NCI-H2081 (cell line): ENCODE measurements at regions not wholly inside any gene's neighbourhood (a gene's known extent, or its start where the extent isn't known, plus 50 kb on each side); places are given as distances from the start of the nearest gene placed in this dataset.

Experiments
- DNase-seq, 2 experiments: peaks; one replicate each; lab custom pipeline; 2025; lab: John Stamatoyannopoulos, UW

DNA sequence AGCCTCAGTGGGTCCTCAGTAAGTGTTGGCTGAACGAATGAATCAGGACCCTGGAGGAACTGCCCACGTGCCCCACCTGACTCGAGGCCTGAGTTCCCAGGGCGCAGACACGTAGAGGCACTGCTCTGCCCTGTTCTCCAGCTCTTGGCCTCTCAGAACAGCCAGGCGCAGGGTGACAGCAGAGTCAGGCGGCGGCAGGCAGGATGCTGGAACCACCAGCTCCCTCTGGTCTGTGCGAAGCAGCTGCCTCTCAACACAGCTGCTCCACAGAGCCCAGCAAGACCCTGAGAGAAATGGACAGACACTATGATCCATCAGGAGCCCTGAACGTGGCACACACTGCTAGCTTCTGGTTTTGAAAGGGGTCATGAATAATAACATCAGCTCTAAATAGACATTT lies 53.1 kb upstream of the BCO1 start:
- DNase-seq = no peak

DNA sequence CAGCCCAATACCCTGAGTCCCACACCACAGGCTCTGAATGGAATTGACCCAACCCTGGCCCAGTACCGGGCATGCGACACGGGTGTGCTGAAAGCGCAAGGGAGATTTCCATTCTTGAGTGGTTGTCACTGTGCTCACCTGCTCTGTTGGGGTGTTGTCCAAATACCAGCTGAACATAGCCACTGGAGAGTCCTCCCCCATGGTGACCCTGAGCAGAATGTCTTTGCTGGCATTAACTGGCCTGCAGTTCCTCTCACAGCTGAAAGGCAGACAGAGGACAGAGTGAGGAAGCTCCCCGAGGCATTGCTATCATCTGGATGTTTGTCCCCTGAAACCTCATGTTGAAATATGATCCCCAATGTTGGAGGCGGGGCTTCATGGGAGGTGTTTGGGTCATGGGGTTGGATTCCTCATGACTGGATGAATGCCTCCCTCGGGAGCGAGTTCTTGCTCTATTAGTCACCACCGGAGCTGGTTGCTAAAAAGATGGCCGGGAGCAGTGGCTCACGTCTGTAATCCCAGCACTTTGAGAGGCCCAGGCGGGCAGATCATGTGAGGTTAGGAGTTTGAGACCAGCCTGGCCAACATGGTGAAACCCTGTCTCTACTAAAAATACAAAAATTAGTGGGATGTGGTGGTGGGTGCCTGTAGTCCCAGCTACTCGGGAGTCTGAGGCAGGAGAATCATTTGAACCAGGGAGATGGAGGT lies 57.3 kb upstream of the BCO1 start:
- DNase-seq = no peak

DNA sequence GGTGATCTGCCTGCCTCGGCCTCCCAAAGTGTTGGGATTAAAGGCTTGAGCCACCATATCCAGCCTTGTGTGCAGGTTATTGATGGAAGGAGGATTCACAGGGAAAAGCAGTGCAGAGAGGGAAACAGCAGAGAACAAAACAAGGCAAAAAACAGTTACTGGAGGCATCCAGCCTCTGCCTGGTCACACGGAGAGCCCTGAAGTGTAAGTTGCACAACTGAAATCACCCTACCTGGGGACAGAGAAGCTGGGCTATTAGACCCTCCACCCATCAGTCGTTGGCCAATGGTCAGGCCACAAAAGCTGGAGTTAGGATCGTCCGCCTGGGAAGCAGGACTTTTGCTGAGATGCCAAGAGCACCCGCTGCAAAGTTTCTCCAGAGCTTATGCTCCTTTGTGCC lies 57.9 kb upstream of the BCO1 start:
- no peak for DNase-seq

DNA sequence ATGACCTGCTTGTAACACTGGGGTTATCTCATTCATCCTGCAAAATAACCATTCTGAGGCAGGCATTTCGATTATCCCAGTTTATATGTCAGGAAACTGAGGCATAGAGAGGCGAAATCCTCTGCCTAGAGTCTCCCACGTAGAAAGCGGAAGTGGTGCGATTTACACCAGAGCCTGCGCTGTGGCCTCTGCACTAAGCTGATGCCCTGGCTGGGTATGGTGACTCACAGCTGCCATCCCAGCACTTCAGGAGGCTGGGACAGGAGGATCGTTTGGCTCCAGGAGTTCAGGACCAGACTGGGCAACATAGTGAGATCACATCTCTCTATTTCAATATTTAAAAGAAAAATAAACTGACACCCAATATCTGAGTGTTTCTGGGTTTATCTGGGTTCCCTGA lies 59.3 kb upstream of the BCO1 start:
- no peak for DNase-seq

DNA sequence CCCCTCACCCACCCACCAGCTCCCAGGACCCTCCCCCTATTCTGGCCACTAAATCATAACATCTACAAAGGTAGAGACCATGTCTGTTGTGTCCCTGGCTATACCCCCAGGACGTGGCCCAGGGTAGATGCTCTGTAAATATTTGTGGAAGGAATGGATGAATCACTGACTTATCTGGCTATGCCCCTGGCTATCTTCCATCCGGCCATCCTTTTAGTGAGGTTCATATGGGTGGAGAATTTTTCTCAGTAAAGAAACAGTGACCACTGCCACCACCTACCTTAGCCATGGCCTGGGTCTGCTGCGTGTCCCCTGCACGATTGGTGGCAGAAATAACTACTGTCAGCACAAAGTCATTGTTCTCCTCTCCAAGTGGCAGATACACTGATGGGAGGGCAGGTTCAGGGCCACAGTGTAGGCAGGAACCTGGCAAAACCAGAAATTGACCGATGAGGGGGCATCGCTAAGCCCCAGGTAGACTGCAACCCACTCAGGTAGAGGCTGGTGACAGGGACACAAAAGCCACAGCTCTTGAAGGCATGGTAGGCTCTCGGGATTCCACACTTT lies 63.1 kb upstream of the BCO1 start:
- DNase-seq = no peak

DNA sequence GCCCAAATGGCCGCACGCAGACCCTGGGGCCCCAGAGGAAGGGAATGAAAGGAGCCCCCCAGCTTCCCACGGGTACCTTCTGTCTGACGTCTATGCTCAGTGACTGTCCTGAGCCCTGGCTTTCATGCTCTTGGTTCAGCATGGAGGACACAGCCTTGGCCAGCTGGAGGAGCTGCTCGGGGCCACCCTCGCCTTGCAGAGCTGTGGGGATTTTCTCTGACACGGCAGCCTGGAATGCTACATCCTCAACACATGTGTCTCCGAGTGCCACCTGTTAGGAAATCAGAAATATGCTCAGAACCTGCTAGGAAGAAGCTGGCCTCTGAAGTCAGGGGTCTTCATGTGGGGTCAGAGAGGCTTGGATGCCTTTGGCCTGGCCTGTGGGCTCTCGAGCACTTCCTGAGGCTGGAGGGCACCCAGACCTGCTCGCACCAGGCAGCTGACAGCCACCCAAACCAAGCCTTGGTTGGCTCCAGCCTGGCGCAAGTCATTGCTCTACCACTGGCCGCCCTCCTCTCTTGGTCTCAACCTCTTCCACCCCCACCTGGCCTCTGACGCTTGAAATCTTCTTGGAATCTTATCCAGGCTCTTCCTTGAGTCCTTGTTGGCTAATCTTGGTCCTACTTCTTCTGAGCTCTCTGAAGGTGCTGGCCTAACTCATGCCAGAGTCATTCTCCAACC lies 63.7 kb upstream of the BCO1 start:
- no peak for DNase-seq

DNA sequence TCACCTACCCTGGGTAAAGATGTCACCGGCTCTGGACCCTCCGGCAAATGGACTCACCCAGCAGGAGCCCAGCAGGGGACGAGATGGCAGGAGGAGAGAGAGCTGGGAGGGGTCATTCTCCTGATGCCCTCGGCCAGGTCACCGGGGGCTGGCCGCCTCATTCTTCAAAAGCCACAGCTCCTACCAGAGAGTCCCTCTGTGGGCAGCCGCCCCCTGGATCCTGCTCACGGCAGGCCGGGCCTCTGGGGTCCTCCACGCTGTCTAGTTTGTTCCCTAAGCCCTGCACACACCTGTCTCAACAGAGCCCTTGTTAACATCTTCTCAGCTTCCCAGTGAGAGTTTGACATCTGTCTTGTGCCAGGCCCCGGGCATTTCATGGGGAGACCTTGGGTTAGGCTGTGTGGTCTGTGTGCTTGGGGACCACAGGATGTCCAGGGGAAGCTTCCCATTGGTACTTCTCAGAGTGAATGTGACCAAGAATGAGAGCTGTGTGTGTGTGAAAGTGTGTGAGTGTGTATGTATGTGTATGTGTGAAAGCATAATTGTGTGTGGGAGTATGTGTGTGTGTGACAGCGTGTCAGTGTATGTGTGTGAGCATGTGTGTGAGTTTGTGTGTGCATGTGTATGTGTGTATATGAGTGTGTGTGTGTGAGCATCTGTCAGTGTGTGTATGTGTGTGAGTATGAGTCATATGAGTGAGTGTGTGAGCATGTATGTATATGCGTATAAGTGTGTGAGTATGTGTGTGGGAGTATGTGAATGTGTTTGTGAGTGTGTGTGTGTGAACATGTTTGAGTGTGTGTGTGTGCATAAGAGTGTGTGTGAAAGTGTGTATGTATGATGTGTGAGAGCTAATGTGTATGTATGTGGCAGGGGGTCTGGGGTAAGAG lies 65.5 kb upstream of the BCO1 start:
- no peak for DNase-seq

DNA sequence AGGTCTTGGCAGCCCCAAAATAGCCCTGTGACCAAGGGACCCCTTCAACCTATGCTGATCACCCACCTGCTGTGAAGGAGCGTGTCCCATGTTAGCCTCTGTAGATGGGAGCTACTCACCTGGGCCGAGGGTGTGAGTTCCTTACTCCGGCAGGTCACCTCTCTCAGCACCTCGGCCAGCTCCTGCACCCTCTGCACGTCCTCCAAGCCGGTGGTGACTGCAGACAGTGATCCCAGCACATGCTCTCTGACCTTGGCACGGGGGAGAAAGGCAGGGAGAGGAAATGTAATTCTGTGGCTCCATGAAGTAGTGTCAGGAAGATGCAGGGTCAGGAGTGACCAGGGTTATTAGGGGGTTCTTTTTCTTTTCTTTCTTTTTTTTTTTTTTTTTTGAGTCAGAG lies 67.7 kb upstream of the BCO1 start:
- no peak for DNase-seq

DNA sequence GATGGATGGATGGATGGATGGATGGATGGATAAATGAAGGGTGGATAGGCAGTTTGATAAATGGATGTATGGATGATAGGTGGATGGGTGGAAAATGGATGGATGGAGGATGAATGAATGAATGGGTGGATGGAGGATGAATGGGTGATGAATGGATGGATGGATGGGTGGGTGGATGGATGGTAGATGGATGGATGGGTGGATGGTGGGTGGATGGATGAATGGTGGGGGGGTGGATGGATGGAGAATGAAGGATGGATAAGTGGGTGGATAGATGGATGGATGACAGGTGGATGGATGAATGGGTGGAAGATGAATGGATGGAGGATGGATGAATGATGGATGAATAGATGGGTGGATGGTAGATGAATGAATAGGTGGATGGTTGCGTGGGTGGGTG lies 70.1 kb upstream of the BCO1 start:
- DNase-seq = no peak

DNA sequence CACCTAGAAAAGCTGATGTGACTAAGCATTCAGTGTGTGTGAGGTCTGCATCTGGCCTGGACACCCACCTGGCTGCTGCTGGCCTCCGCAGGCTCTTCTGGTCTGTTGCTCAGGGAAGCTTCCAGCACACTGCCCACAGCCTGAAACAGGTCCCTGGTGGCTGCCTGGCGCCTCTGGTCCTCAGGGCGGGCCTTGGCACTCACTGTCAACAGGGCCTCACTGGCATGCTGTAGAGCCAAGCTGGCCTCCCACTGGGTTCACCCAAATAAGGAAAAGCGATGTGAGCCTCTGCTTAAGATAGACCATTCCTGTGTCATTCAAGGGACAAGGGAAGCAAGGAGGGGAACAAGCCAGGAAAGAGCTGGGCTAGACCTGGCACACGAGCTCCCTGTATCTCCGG lies 70.6 kb upstream of the BCO1 start:
- no peak for DNase-seq

DNA sequence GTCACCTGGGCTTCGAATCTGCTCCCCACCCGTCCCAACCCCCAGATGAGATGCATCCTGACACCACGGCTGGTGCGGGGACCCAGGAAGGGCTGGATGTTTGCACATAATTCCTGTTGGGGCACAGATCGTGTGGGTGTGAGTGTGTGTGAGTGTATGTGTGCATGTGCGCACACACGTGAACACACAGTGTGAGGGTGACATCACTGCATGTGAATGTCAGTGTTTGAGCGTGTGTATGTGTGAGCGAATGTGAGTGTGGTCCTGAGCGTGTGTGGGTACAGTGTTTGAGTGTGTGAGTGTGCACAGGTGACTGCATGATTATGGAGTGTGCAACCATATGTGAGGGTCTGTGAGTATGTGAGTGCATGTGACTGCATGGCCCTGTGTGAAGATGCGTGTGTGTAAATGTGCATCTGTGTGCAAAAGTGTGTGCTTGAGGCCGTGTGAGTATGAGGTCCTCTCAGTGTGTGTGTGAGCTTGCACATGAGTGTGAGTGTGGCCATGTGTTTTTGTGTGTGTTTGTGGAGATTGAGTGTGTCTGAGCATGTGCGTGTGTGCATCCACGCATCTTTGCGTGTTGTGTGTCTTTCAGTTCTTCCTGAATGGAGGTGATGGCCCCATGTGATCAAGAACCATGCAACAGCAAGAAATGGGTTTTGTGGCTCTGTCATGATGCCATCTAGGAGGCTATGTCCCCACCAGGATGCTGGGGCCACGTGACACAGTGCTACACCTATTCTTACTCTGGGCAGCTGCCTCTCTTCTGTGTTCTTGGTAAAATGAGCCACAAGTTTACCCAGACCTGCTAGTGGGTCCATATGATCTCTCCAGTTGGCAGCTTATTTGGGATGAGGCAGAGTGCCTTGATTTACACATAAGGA lies 70.5 kb upstream of the GCSH start:
- DNase-seq = no peak

DNA sequence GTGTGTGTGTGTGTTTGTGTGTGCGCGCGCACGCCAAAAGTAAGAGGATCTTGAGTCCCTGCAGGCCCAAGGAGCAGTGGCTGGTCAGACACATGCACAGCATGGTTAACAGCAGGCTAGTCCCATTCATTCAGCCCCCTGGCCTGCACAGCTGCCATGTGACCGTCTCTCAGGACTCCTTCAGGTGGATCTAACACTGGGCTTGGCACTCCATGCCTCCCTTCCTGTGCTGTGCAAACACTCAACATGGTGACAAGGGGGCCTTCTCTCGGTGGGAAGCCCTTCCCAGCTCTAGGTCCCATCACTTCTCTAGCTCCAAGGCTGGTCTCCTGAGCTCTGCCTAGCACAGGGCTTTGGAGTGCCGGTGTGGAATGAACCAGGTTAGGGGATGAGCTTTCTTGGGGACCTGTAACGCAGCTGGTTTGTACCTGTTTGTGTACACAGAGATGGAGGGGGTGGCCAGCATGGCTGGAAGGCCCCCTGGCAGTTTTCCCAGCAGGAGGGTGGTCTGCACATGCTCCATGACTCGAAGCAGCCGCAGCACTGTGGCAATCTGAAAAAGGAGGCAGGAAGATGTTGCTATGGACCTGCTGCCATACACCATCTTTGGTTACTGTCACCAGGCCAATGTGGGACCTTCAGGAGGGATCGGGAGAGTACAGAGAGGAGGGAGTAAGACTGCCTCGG lies 69.4 kb upstream of the GCSH start:
- DNase-seq = no peak

DNA sequence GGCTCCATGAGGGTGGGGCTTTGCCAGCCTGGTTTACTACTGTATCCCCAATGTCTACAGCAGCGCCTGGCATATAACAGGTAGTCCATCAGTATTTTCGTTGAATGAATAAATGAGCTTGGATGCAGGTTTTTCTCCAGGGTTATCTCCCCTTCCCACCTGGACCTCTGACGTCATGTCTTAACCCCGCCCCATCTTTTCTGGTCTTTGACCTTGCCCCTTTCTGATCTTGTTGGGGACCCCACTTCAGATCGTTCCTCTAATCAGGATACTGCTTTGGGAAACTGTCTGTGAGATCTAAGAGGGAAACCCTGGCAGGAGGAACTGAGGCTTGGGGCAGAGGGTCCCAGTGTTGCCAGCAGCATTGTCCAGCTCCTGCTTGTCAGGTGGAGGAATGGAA lies 68.8 kb upstream of the GCSH start:
- no peak for DNase-seq

DNA sequence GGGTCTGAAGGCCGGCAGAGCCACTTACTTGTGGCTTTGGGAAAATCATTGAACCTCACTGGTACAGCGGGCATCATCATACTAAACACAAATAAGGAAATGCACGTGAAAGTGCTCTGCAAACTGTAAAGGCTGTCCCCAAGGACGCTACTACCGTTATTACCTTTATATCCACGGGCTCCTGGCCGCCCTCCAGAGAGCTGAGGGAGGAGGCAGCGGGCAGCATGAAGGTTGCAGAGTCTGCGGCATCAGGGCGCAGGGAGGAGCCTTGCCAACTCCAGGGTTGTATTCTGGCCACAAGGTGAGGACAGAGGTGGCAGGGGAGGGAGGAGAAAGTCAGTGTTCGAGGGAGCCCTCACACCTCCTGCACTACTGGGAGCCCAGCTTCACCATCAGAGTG lies 68.3 kb upstream of the GCSH start:
- DNase-seq = peak in 1 of 2 experiments; percentile 7

DNA sequence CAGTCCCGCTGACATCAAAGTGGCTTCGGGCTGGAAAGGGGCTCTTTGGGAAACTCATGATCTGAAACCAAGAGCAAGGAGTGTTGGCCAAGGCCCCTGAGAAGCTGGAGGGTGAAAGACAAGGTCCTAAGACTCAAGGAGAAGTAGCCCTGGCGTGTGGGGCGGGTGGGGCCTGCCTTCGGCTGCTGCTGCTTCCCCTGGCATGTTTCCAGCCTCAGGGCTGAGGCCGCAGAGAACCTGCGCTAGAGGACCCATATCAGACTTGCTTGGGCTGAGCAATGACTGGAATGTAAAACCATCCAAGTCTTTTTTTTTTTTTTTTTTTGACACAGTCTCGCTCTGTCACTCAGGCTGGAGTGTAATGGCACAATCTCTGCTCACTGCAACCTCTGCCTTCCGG lies 67.5 kb upstream of the GCSH start:
- DNase-seq = no peak

DNA sequence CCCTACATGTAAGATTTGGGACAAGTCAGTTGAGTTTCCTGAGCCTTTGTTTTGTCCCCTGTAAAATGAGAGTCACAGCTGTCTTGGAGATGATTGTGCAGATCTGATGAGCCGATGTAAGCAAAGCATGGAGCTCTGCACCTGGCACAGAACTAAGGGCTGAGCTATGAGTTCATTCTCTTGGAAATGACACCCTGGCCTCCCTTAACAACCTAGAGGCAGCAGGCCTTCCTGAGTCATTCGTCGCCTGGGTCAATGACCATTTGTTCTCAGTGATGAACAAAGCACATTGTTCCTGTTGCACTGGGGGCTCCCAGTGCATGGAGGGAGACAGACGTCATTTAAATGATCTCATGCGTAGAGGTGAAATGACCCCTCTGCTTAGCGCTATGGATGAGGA lies 62.8 kb upstream of the GCSH start:
- no peak for DNase-seq

DNA sequence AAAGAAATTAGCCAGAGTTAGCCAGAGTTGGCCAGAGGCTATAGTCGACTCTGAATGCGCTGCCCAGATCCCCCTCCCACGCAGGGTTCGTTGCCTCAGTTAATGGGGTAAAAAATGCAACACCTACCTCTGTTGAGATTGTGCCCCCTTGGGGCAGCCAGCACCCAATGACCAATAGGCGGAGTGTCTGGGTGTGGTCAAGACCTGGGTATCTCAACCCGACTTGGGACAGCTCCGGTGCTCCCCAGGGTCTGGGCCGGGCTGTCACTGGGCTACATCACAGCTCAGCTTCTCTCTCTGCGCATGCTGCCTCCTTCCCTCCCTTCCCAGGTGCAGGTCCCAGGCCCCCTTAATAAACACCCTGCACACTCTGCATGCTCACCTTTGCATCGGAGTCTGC lies 59.6 kb upstream of the GCSH start:
- no peak for DNase-seq

DNA sequence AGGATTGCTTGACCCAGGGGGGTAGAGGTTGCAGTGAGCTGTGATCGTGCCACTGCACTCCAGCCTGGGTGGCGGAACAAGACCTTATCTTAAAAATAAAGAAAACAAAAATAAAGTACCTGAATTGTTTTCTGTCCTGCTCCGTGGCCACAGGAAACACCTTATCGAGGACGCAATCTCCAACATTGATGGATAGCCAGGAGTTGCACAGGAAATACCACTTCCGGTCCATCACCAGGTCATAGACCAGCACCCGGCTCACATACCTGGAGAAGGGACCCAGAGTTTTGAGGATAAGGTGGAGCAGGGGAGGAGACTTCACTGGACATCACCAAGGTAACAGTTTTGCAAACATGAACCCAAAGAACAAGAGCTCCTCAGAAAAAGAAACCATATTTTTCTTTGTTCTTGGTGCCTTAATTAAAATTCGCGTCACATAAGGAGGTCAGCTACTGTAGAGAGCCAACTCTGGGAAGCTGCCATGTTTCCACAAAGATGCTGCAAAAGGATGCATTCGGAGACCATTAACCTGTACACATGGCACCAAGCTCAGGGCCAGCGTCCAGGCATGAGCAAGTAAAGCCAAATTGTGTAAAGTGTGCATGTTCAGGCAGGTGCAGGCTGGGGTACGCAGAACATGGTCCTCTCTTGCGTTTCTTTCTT lies 55.6 kb upstream of the GCSH start:
- no peak for DNase-seq

DNA sequence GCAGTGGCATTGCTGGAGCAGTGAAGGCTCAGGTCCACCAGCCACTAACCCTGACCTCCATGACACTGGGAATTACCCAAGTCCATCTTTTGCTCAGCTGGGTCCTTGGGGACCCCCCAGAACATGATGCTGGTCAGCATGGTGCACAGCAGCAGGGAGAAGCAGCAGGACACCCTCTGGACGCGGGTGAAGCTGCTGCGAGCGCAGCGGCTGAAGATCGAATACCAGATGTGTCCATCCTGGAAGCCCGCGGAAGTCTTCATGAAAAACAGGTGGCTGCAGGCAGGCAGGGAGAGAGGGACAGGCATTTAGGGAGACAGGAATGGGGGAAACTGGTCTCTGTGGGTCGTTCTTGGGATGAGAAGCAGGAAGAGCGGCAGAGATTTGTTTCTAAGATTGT lies 53.4 kb upstream of the GCSH start:
- DNase-seq = no peak

DNA sequence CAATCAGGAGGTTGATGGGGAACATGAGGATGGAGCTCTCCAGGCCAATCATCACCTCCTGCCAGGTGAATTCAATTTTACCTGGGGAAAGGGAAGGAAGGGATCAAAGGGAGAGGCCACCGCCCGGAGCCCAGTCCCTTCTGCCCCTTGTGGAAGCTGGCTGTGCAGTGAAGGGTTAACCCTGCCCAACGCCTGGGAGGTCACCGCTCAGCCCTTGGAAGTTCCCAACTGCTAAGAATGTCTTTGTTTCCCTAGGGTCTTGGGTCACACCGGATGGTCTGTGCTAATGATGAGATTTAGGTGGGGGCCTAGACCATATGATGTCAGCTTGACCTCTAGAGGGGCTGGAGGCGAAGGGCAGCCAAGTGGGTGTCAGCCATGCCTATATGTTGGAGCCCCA lies 52.1 kb upstream of the GCSH start:
- DNase-seq = no peak
